AML-193 (cell line): ENCODE measurements at regions not wholly inside any gene's neighbourhood (a gene's known extent, or its start where the extent isn't known, plus 50 kb on each side); places are given as distances from the start of the nearest gene placed in this dataset.
A peak's percentile ranks its signal among the peaks of the same experiment; 100 is the strongest.

Source experiments
- DNase-seq, 2 experiments: peaks; one replicate each; lab custom pipeline; 2025; lab: John Stamatoyannopoulos, UW

GRCh38 chr3:43894176-43895049, 203.7 kb downstream of the ABHD5 start:
- DNase-seq: no peak

GRCh38 chr3:43895573-43895972, 204.8 kb downstream of the ABHD5 start:
- DNase-seq: no peak

DNA sequence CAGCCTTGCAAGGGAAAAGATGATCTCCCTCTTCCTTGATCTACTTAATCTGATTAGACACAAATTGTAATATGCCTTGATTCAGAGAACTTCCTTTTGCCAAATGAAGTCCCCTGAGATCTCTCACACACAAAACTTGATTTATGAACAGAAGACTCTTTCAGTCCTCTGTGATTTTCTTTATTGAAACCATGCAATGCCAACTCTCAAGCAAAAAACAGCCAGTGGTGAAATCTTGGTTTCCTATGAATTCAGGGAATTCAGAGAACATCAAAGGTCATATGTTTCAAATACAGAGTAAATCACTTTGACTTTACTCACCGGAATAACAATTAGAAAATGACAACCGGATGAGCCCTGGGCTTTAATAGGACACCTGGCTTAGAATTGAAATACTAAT, 211.7 kb downstream of the ABHD5 start:
- DNase-seq: no peak

- DNase-seq: no peak
Observed at GRCh38 chr3:43905157-43905556, 214.4 kb downstream of the ABHD5 start.

- no peak for DNase-seq
Observed at GRCh38 chr3:43906849-43907507, 216.2 kb downstream of the ABHD5 start.

DNA sequence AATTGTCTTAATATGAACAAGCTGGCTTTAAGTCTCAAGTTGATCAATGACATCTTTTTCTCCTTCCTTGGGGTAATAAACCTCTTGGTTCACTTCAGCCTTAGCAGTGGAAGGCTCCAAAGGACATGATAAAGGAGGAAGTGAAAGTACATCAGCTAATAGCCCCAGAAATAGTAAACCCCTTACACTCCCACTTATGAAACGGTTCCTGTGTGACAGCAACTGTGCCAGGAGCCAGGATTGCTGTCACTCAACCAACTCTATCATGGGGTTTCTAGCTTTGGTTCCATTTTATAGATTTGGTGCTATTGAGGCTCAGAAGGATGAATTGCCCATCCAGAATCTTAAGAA, 216.7 kb downstream of the ABHD5 start:
- no peak for DNase-seq

DNA sequence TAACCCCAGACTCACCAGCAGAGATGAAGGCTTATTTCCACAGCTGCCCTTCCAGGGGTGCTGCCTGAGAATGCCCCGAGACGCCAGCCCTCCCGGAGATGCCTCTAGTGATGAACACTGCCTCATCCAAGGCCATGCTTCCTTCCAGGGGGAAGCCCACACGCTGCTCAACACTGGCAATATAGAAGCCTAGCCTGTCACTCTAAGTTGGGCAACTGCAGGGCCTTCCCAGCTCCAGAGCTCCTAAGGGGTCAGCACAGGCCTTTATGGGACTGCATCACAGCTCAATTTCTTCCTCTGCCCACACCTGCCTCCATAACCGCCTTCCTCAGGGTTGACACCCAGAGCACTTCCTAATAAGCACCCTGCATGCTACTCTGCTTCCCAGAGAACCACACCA, 217.7 kb downstream of the ABHD5 start:
- DNase-seq: no peak

DNA sequence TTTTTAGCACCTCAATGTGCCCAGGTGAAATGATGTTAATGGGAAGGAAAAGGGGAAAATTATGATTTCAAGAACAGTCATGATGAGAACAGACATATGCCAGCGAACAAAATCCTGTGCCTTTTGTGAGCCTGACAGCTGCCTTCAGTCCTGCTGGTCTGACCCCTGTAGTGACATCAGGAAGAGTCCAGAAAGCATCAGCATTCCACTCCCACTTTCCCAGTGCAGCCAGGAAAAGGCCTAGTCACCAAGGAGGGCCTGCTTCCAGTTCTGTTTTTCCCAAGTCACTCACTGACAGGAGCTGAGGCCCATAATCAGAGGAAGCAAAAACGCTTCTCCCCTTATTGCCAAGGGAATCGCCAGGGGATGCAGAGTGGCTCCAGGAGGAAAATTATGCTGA, 218.4 kb downstream of the ABHD5 start:
- no peak for DNase-seq

DNA sequence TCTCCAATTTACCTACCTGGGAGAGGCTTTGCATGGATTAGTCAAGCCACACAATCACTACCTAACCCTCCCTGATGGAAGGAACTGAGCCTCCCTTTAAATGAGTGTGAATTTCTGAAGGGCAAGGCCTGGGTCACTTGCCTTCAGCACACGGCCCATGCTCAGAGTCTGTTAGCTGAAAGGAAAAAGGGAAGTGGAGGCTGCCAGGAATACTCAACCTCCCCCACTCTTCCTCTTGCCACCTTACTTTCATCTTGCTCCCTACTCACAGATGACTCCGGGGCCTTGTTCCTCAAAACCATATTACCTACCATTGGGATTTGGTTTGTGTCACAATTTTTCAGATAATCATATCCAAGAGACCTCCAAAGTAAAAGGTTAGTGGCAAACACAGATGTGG, 220.0 kb downstream of the ABHD5 start:
- peak in 1 of 2 experiments; percentile 10 for DNase-seq

GRCh38 chr3:43913036-43913948, 222.6 kb downstream of the ABHD5 start:
- DNase-seq: no peak

GRCh38 chr3:43914269-43914668, 223.5 kb downstream of the ABHD5 start:
- DNase-seq: no peak

GRCh38 chr3:43915546-43915945, 224.8 kb downstream of the ABHD5 start:
- DNase-seq: no peak

DNA sequence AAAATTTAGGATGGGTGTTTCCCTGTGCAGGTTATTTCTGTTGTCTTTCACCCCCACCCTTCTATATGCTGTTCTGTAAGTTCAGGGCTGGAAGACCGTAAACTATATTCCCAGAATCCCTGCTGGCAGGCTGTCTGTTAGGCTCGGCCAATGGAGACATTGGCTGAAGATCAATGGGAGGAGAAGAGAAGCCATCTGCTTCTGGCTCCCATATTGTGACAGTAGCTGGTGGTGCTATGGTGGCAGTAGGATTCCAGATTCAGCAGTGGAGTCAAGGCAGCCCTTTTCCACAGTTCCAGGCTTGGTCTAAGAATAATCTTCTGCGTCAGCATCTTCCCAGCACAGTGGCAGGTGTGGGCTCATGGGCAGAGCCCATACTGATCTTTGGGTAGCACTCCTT, 226.6 kb downstream of the ABHD5 start:
- DNase-seq: no peak

DNA sequence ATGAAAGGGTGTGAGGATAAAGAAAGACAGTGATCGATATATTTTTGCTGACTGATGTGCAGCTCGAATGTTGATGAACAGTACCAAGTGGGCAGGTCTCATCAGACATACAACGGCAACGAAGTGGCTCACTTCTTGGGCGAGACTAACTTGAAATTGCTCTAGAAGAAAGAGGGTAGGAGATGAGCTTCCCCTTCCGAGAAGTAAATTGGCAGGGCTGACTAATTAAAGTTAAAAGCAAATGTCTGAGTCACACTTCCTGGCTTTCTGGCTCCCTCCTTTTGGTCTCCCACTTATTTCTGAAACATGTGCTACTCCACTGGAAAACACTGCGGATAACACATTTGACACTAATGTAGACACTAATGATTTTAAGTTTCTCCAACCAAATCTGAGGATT, 228.3 kb downstream of the ABHD5 start:
- no peak for DNase-seq

GRCh38 chr3:43921056-43921648, 230.4 kb downstream of the ABHD5 start:
- DNase-seq: no peak

DNA sequence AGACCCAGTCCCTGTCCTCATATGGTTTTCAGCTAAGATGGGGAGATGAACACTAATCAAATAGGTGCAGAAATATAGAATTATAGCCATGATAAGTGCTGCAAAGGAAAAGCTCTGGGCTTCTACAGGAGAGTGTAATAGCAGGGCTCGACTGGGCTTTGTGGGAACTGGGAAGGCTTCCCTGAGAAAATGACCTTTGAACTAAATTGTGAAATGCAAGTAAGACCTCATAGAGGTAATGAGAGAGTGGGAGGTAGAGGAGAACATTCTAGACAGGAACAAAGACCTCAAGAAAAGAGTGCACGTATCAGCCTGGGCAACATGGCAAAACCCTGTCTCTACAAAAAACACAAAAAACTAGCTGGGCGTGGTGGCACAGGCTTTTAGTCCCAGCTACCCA, 231.6 kb downstream of the ABHD5 start:
- DNase-seq: no peak

- DNase-seq: no peak
Observed at GRCh38 chr3:43923104-43923882, 232.6 kb downstream of the ABHD5 start.

- no peak for DNase-seq
Observed at GRCh38 chr3:43926055-43926454, 235.3 kb downstream of the ABHD5 start.

DNA sequence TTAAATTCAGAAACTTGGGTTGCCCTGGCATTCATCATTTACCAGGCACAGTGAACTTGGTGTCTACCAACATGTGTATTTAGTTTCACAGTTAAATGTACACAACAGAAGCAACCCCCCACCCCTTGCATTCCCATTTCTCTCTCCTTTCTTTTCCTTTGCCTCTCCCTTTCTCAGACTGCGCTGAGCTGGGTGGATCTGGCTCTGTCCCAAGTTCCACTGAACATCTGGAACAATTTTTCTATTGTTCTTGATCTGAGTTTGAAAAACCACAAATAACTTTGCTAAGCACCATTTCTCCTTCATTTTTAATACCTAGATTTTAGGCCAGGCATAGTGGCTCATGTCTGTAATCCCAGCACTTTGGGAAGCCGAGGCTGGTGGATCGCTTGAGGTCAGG, 242.2 kb downstream of the ABHD5 start:
- DNase-seq: no peak

GRCh38 chr3:43948013-43948412, 257.3 kb downstream of the ABHD5 start:
- DNase-seq: no peak

DNA sequence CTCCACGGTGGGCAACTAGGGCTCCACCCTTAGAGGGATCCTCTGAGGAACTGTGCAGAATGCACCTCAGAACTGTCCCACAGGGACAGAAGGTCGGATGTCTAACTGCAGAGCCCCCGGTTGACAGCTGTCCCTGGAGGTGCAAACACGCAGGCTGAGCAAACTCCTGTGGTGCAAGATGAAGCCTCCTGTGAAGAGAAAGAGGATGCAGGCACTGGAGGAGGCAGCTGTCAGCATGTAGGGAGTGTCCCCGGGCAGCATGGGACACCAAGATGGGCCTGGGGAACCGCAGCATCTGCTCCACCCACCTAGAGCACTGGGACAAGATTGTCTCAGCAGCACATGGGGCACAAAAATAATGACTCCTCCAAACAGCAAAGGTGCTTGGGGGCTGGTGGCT, 258.9 kb downstream of the ABHD5 start:
- DNase-seq: no peak
